ENCODE measurements at regions not wholly inside any gene's neighbourhood (a gene's known extent, or its start where the extent isn't known, plus 50 kb on each side); places are given as distances from the start of the nearest gene placed in this dataset.

DNA sequence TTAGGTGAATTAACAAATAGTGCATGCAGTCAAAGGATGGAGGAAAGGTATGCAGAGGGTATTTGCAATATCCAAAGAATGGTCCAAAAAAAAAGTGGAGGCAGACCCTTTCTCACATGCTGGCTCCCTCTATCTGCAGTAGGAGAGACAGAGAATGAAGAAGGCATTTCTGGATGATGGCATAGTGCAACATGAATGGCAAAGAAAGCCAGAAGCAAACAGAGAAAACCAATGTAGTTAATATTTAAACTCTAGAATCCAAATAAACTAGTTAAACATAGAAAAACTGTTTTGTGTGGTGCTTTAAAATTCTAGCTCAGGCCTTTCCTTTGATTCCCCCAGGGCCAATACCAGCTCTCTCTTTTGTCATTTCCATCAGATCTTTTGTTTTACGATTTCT is 403.1 kb upstream of the WWC1 start:
- in situ Hi-C loops (cut with MboI; ENCODE audit: low sequenced_read_pairs) = no loop called here

GRCh38 chr5:167889276-167889675 is 402.2 kb upstream of the WWC1 start:
- in situ Hi-C loops (cut with MboI; ENCODE audit: low sequenced_read_pairs) = no loop called here

- in situ Hi-C loops (cut with MboI; ENCODE audit: low sequenced_read_pairs) = no loop called here
Observed at GRCh38 chr5:167892352-167893115, 398.9 kb upstream of the WWC1 start.

GRCh38 chr5:167893271-167893670 is 398.2 kb upstream of the WWC1 start:
- in situ Hi-C loops (cut with MboI; ENCODE audit: low sequenced_read_pairs) = no loop called here

DNA sequence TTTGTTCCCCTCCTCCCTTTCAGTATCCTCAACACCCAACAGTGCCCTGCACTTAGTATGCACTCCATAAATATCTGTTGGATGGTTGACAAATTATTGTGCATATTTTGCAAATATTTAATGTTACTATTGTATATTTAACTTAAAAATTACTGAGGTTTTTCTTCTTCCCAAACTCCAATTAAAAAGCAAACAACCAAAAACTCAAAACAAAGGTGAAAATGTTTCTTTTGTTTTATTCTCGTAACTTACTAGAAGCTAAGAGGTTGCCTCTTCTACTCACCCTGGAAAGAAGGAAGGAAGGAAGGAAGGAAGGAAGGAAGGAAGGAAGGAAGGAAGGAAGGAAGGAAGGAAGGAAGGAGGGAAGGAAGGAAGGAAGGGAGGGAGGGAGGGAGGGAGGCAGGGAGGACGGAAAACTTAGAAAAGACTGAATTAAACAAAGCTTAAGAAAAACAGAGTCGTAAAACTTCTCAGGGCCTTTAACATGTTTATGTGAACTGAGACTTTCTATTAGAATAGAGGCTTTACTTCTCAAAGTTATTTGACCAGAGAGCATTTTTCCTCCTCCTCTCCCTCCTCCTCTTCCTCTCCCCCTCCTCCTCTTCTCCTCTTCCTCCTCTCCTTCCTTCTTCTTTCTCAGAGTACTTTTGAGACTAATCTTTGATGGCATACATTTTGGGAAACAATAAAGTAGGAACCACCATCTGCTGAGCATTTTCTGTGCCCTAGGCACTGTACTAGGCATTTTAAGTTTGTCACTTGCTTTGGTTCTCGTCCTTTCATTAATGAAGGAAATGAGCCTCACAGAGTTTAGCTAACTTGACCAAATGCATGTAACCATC is 396.6 kb upstream of the WWC1 start:
- in situ Hi-C loops (cut with MboI; ENCODE audit: low sequenced_read_pairs) = no loop called here

- in situ Hi-C loops (cut with MboI; ENCODE audit: low sequenced_read_pairs) = no loop called here
Observed at GRCh38 chr5:167895899-167896659, 395.4 kb upstream of the WWC1 start.

GRCh38 chr5:167896814-167897213 is 394.6 kb upstream of the WWC1 start:
- in situ Hi-C loops (cut with MboI; ENCODE audit: low sequenced_read_pairs) = no loop called here

- in situ Hi-C loops (cut with MboI; ENCODE audit: low sequenced_read_pairs) = no loop called here
Observed at GRCh38 chr5:167897371-167897770, 394.1 kb upstream of the WWC1 start.

- in situ Hi-C loops (cut with MboI; ENCODE audit: low sequenced_read_pairs) = no loop called here
Observed at GRCh38 chr5:167898361-167899042, 392.9 kb upstream of the WWC1 start.

- in situ Hi-C loops (cut with MboI; ENCODE audit: low sequenced_read_pairs) = no loop called here
Observed at GRCh38 chr5:167899490-167900070, 391.9 kb upstream of the WWC1 start.

DNA sequence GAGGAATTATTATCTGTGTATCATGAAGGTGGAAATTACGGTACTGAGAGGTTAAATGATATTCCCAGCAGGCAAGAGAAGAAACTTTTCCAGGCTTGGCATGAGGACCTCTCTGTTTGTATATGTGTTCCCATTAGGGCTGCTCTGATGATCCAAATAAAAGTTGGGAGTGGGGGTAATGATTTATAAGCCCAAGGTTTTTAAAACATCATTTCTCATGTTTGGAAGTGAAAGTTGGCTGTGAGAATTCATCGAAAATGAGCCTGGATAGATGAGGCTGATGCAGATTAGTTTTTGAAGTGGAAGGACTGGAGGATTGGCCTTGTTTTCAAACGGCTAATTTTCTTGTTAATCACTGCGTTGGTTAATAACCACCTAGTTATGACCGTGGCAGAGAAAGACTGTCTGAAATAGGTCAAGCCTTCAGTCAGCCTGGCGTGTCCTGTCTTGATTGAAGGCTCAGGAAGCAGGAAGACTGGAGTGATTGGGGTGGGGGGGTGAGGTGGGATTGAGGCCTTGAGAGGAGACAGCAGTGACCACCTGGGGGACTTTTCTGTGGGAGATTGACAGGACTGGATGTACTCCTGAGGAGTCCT is 391.0 kb upstream of the WWC1 start:
- in situ Hi-C loops (cut with MboI; ENCODE audit: low sequenced_read_pairs) = no loop called here

DNA sequence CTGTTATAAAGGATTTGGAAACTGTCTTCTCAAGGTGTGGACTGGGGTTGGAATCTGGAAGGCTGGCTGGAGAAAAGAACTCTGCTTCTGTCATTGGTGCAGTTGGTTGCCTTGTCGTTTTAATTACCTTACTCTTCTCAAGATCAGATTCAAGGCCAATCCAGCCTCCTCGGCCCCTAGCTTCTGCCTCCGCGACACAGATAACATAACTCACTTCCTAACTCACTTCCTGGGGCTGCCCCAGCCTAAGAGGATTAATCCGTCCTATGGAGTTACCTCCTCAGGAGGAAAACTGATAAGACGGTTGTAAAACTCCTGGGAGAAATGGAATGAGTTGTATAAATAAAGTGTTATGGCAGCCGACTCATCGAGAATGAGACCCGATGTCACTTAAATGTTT is 389.1 kb upstream of the WWC1 start:
- in situ Hi-C loops (cut with MboI; ENCODE audit: low sequenced_read_pairs) = no loop called here

DNA sequence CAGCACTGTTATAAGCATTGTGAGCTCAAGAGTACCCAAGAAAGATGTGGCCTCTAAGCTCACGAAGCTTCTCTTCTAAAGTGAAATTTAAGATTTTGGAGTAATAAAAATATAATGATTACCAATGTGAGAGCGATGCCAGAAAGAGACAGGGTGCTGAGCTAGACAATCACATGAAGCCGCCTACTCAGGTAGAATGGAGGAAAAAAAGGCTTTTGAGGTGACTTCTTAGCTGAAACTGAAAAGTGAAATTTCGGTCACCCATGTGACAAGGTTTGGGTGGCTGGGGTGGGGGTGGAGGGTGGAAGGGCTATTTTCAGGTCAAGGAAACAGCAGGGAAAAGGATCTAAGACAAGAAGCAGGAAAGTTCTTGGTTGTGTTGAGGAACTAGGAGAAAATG is 388.2 kb upstream of the WWC1 start:
- in situ Hi-C loops (cut with MboI; ENCODE audit: low sequenced_read_pairs) = no loop called here

DNA sequence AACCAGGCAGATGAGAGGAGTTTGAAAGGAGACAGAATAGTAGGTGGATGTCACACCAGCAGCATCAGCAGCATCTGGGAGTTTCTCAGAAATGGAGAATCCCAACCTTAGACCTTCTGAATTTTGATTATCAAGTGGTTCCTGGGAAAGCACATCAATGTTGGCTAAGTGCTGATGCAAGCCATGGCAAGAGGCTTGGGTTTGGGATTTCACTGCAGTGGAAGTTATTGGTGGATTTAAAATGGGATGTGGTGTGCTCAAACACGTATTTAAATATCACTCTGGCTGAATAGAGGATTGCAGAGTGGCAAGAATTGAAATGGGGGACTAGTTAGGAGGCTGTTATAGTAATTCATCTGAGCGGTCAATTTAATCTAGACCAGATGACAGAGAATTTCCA is 387.8 kb upstream of the WWC1 start:
- in situ Hi-C loops (cut with MboI; ENCODE audit: low sequenced_read_pairs) = no loop called here

GRCh38 chr5:167905919-167906853 is 385.3 kb upstream of the WWC1 start:
- in situ Hi-C loops (cut with MboI; ENCODE audit: low sequenced_read_pairs) = no loop called here

DNA sequence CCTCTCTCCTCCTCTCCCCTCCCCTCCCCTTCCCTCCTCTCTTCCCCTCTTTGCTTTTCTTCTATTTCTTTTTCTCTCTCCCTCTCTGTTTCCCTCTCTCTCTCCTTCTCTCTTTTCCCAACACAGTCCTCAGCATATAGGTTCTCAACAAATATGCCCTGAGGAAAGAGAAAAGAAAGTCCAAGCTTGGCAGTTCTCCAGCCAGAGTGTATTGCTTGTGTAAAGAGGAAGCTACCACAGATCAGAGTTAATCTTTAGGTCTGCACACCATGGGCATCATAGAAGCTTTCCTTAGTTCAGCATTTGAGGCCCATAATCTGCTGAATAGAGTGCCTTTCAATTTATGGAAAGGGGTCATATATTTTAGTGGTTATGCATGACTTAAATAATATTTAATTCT is 382.8 kb upstream of the WWC1 start:
- in situ Hi-C loops (cut with MboI; ENCODE audit: low sequenced_read_pairs) = no loop called here

DNA sequence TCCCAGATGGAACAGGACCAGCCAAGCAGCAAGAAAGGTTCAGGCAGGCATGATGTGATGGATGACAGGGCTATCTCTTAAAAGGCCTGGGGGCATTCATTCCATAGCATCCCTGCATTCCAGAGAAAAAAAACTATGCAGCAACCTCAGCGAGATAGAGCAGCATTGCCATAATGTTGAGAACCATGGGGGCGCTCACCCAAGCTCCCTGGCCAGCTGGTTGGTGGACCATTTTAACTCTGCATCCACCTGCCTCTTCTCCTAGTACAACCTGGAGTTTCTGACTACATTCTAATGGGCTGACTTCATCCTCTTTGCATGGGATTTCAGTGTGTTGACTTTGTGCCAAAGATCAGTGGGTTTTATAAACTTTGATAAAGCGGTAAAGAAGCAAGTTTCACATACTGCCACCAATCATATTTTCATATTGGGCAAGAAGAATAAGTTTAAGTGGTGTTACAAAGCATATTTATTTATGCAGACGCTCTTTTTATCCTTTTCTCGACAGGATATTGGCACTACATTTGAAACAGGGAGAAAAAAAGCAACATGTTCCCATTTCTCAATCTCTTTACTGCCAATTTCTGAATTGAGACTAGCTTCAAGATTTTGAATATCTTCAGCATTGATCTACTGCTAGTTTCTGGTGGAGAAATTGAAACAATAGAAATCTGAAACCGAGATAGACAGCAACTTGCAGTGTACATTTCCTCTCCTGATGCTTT is 378.3 kb upstream of the WWC1 start:
- in situ Hi-C loops (cut with MboI; ENCODE audit: low sequenced_read_pairs) = no loop called here

DNA sequence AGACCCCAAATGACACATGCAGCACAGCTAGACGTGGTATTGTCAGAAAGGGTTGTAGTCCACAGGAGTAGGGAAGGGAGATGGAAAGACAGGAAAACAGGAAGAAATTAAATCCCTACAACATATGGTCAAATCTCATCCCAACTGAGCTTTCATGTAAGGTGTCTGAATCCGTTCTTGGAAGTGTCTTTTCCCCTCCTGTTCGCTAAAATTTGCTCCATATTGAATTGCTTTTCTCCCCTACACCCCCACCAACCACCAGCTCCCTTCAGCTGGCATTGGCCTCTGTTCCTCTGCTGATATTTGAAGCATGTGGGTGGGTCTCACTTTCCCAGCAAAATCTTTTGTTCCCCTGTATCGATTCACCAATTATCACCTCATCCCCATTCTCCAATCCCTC is 376.2 kb upstream of the WWC1 start:
- in situ Hi-C loops (cut with MboI; ENCODE audit: low sequenced_read_pairs) = no loop called here
